NT2/D1 (cell line): ENCODE measurements at regions not wholly inside any gene's neighbourhood (a gene's known extent, or its start where the extent isn't known, plus 50 kb on each side); places are given as distances from the start of the nearest gene placed in this dataset.
A peak's percentile ranks its signal among the peaks of the same experiment; 100 is the strongest.

Experiments used
- DNase-seq: peaks from one replicate; pipeline ENCODE4 v3.0.0-alpha.2; 2011; ENCODE audit warnings: low read depth, low spot score
- H3K27me3 ChIP-seq: 2 replicates; pipeline ENCODE4 v1.6.0; 2011; ENCODE audit warnings: mild to moderate bottlenecking; ENCODE audit not compliant: insufficient read length, insufficient read depth
- H3K36me3 ChIP-seq: 2 replicates; pipeline ENCODE4 v1.6.1; 2011; ENCODE audit warnings: mild to moderate bottlenecking, low read length, mixed read lengths; ENCODE audit not compliant: insufficient read depth, insufficient read length
- H3K4me1 ChIP-seq: 2 replicates; pipeline ENCODE4 v1.5.1; 2011; ENCODE audit not compliant: insufficient read depth, insufficient read length
- H3K4me3 ChIP-seq: 2 replicates; pipeline ENCODE4 v1.5.1; 2011; ENCODE audit warnings: low read depth; ENCODE audit not compliant: insufficient read length
- H3K9ac ChIP-seq: 2 replicates; pipeline ENCODE4 v1.6.0; 2011; ENCODE audit warnings: low read depth; ENCODE audit not compliant: insufficient read length
- H3K9me3 ChIP-seq: 2 replicates; pipeline ENCODE4 v1.5.1; 2011; ENCODE audit warnings: mild to moderate bottlenecking, low read length; ENCODE audit not compliant: insufficient read depth
- SUZ12 ChIP-seq: IDR thresholded peaks from 2 replicates; pipeline ENCODE4 v1.6.1; 2011; ENCODE audit not compliant: insufficient read length, insufficient read depth; ENCODE audit errors: extremely low read depth
- YY1 ChIP-seq: IDR thresholded peaks from 2 replicates; pipeline ENCODE4 v1.6.1; 2011; ENCODE audit not compliant: insufficient read length, insufficient read depth
- ZNF274 ChIP-seq: IDR thresholded peaks from 2 replicates; pipeline ENCODE4 v1.6.1; 2011; ENCODE audit warnings: mild to moderate bottlenecking, low read depth, low read length

DNA sequence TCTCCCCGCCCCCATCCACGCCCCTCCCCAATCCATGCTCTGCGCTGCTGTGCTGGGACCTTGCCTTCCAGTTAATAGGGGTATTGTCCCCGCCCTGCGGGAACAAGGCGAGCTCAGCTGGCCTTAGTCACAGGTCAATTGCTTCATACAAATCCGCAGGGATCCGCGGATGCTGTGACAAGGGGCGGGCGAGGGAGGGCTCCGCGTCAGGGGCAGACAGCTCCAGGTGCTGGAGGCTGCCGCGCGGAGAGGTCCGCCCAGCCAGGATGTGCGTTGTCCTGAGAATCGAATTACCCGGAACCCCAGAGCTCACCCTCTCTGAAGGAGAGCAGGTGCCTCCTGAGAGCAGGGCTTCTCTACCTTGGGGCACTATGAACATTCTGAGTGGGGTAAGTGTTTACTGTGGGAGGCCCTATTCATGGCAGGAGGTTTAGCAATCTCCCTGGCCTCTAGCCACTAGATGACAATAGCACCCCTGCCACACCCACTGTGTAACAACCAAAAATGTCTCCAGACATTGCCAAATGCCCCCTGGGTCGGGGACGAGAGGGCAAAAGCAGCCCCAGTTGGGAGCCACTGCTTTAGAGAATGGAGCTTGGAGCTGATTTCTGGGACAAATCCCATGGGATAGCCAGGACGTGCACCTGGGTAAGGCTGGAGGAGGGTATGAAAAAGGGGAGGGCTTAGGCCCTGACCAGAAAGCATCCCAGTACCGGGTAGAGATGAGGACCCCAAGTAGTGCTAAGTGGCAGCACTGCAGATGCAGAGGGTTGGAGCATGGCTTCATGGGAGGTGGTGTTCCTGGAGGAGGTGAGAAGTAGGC, 138.2 kb downstream of the CYLD start:
- Histone ChIP-seq H3K4me3 (no peak overlapping the region), H3K27me3 (no peaks in the 10 kb centered on the region), H3K36me3 (no peaks in the 10 kb centered on the region), H3K9me3 (no peaks in the 10 kb centered on the region), H3K9ac (no peak overlapping the region), H3K4me1 (peaks cover 3% of the 10 kb centered on the region)
- DNase-seq = peak; percentile 40
- no peak for TF ChIP-seq SUZ12
- TF ChIP-seq YY1 = no peak
- no peak for TF ChIP-seq ZNF274

DNA sequence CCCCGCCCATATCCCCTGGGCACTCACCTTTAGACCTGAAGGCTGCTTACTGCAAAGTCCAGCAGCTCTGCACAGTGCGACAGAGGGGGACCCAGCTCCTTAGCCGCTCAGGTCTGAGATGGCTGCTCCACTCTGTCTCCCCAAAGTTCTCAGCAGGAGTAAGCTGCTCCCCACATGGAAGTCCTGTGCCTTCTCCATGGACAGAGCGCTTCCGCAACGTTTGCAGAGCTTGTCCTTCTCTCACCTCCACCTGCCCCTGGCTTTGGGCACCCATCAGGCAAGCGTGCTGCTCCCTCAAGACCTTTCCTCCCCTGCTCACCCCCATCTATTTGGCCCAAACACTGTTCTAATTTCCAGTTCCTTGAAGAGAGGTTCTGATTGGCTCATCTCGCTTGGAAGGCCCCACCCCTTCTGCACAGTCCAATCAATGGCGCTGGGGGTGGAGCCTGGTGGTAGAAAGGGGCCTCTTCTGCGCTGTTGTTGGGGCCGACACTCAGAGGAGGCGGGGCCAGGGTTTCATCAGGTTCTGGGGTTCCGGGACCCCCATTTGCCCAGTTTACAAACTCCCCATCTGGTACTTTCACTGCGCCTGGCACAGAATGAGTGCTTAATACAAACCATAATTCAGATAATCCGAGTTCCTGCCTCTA, 137.2 kb downstream of the CYLD start:
- no peak for TF ChIP-seq ZNF274
- peak overlapping the region; percentile 1 for H3K4me3 ChIP-seq
- H3K4me1 ChIP-seq = peaks cover 3% of the 10 kb centered on the region
- H3K36me3 ChIP-seq = no peaks in the 10 kb centered on the region
- no peaks in the 10 kb centered on the region for H3K9me3 ChIP-seq
- no peaks in the 10 kb centered on the region for H3K27me3 ChIP-seq
- no peak for DNase-seq
- H3K9ac ChIP-seq = no peak overlapping the region

DNA sequence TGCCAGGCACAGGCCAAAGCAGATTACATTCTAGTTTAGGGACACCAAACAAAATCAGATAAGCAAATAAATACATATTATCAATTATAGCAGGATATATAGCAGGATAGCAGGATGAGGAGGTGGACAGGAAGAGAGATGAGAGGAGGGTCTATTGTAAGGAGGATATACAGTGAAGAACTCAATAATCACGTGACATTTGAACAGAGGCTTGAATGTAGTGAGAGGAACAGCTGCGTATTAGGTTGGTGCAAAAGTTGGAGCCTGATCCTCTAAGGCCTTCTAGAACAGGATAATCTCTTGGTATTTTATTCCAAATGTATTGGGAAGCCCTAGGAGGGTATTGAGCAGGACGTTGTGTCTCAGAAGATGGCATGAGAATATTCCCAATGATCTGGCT, 136.7 kb downstream of the CYLD start:
- Histone ChIP-seq H3K4me1 (peaks cover 3% of the 10 kb centered on the region), H3K9me3 (no peaks in the 10 kb centered on the region), H3K4me3 (no peak overlapping the region), H3K27me3 (no peaks in the 10 kb centered on the region), H3K36me3 (no peaks in the 10 kb centered on the region), H3K9ac (no peak overlapping the region)
- DNase-seq = no peak
- TF ChIP-seq SUZ12 (no peak), ZNF274 (no peak), YY1 (no peak)

DNA sequence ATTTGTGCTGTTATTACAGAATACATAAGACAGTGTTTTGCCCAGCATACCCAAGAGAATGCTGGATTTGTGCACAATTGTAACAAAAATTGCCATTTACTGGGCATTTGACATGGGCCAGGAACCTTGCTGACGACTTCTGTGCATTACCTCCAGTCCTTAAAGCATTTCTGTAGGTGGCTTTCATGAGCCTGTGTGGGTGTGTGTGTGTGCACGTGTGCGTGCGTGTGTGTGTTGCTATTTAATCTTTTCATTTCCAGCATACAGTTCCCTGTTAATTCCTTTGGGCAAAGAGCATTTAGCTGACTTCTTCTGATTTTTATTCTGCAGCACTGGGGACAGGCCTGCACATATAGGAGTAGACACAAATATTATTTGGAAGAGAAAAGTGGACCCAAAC, 134.4 kb downstream of the CYLD start:
- Histone ChIP-seq H3K27me3 (no peaks in the 10 kb centered on the region), H3K4me1 (peaks cover under 1% of the 10 kb centered on the region), H3K36me3 (no peaks in the 10 kb centered on the region), H3K4me3 (no peak overlapping the region), H3K9me3 (0 out of 2 replicates have a peak, but pooled peaks cover 7% of the 10 kb centered on the region), H3K9ac (no peak overlapping the region)
- DNase-seq = no peak
- TF ChIP-seq ZNF274 = no peak
- TF ChIP-seq SUZ12 = no peak
- no peak for TF ChIP-seq YY1

DNA sequence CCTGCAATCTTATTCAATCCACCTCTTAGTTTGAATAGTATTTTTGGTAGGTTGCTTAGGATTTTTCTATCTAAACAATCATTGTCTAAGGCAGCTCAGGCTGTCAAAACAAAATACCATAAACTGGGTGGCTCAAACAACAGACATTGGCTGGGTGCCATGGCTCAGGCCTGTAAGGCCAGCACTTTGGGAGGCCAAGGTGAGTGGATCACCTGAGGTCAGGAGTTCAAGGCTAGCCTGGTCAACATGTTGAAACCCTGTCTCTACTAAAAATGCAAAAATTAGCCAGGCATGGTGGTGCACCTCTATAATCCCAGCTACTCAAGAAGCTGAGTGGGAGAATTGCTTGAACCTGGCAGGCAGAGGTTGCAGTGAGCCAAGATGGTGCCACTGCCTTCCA, 126.7 kb downstream of the CYLD start:
- no peak overlapping the region for H3K9ac ChIP-seq
- no peaks in the 10 kb centered on the region for H3K36me3 ChIP-seq
- no peak for TF ChIP-seq ZNF274
- TF ChIP-seq SUZ12 = no peak
- TF ChIP-seq YY1 = no peak
- no peaks in the 10 kb centered on the region for H3K27me3 ChIP-seq
- H3K9me3 ChIP-seq = peaks cover 25% of the 10 kb centered on the region
- H3K4me1 ChIP-seq = no peaks in the 10 kb centered on the region
- H3K4me3 ChIP-seq = no peak overlapping the region
- DNase-seq = no peak

DNA sequence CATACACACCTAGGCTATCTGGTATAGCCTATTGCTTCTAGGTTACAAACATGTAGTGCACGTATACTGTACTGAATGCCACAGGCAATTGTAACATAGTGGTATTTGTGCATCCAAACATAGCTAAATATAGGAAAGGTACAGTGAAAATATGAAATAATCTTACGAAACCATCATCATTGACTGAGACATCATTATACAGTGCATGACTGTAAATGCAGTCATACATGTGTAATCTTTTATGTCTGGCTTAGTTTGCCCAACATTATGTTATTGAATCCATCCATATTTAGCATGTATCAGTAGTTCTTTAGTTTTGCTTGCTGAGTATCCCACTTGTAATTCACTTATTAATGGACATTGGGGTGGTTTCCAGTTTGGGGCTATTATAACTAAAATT, 124.9 kb downstream of the CYLD start:
- Histone ChIP-seq H3K4me1 (no peaks in the 10 kb centered on the region), H3K4me3 (no peak overlapping the region), H3K27me3 (no peaks in the 10 kb centered on the region), H3K9ac (no peak overlapping the region), H3K9me3 (peaks cover 17% of the 10 kb centered on the region), H3K36me3 (no peaks in the 10 kb centered on the region)
- no peak for TF ChIP-seq YY1
- TF ChIP-seq ZNF274 = no peak
- no peak for TF ChIP-seq SUZ12
- no peak for DNase-seq

DNA sequence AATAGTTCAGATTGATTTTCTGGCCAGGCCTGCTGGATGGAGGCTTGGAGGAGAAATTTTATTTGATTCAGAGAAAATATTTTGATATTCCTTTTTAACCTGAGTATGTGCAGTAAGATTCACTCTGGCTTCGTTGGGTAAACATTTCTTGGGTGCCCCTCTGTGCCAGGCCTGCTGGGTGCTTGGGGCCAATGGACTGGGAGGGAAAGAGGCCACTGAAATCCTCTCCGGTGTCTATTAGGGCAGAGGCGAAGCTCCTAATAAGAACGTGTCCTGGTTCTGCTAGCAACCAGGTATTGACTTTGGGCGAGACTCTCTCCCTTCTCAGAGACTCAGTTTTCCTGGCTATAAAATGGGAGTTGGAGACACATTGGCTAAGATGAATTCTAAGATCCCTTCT, 122.5 kb downstream of the CYLD start:
- no peak overlapping the region for H3K4me3 ChIP-seq
- H3K4me1 ChIP-seq = no peaks in the 10 kb centered on the region
- DNase-seq = no peak
- H3K9me3 ChIP-seq = peaks cover 17% of the 10 kb centered on the region
- H3K27me3 ChIP-seq = no peaks in the 10 kb centered on the region
- TF ChIP-seq SUZ12 (no peak), ZNF274 (no peak), YY1 (no peak)
- H3K36me3 ChIP-seq = no peaks in the 10 kb centered on the region
- no peak overlapping the region for H3K9ac ChIP-seq

DNA sequence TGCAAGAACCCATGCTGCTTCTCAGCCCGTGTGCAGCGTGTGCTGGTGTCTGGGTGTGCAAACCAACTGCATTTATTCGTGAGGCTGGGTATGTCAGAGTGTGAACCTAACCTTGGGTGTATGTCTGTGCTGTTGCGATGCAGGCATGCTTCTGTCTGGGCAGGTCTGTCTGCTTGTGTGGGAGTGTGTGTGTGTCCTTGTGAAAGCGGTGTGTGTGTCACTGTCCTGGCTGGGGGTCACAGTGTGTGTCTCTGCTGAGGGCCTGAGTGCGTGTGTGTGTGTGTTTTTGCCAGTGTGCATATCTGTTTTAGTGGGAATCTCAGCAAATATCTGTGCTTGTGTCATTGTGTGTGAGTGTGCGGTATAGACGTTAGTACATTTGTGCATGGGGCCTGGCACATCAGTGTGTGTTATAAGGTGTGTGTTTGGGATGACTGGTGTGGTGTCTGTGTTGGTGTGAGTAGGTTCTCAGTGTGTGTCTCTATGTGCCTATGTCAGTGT, 121.8 kb downstream of the CYLD start:
- no peak overlapping the region for H3K9ac ChIP-seq
- no peaks in the 10 kb centered on the region for H3K4me1 ChIP-seq
- no peaks in the 10 kb centered on the region for H3K27me3 ChIP-seq
- H3K36me3 ChIP-seq = no peaks in the 10 kb centered on the region
- TF ChIP-seq YY1 = no peak
- no peak for TF ChIP-seq SUZ12
- TF ChIP-seq ZNF274 = no peak
- peaks cover 17% of the 10 kb centered on the region for H3K9me3 ChIP-seq
- H3K4me3 ChIP-seq = no peak overlapping the region
- DNase-seq = no peak
